Mesothelial cell of epicardium (in vitro differentiated cells): ENCODE measurements at regions not wholly inside any gene's neighbourhood (a gene's known extent, or its start where the extent isn't known, plus 50 kb on each side); places are given as distances from the start of the nearest gene placed in this dataset.

Source experiments
- DNase-seq, 2 experiments: peaks; one replicate each; pipeline ENCODE4 v3.0.0; 2021; ENCODE audit warnings: low spot score in 2 of 2; ENCODE audit not compliant: unreplicated experiment in 2 of 2
- H3K27ac Mint-ChIP-seq: 2 replicates; pipeline ENCODE4 v1.8.0; 2021; ENCODE audit warnings: mixed read lengths
- H3K27me3 Mint-ChIP-seq: 2 replicates; pipeline ENCODE4 v1.8.0; 2021; ENCODE audit warnings: low read depth, mixed read lengths
- H3K36me3 Mint-ChIP-seq: 2 replicates; pipeline ENCODE4 v1.8.0; 2021; ENCODE audit warnings: mixed read lengths
- H3K4me1 Mint-ChIP-seq: 2 replicates; pipeline ENCODE4 v1.8.0; 2021; ENCODE audit warnings: mixed read lengths
- H3K4me3 Mint-ChIP-seq: 2 replicates; pipeline ENCODE4 v1.8.0; 2021; ENCODE audit warnings: mild to moderate bottlenecking, moderate library complexity, mixed read lengths
- H3K9me3 Mint-ChIP-seq: 2 replicates; pipeline ENCODE4 v1.8.0; 2021; ENCODE audit warnings: mixed read lengths
- CTCF ChIP-seq: fragments of 200-600 bp; sonication (generic); IDR thresholded peaks from one replicate; pipeline ENCODE4 v1.5.0; 2021; ENCODE audit warnings: antibody characterized with exemption; ENCODE audit not compliant: unreplicated experiment

DNA sequence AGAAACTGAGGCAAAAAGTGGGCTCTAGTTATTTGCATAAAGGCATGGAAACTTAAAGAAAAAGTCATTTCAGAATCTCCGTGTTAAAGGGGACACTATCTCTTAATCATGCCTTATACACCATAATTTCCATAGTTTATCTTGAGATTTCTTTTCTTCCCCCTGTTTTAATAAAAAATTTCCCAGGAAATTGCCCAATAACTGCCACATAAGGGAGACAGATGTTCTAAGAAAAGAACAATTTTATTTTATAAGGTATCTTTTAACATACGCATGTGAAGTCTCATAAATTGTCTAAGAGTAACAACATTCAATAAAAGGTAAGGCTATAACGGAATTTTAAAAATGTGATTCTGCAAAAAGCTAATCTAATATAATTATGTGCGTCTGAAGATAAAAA, 371.3 kb downstream of the IRS2 start:
- Mint-ChIP-seq H3K27me3 (no peaks in the 10 kb centered on the region), H3K36me3 (no peaks in the 10 kb centered on the region)
- no peak for TF ChIP-seq CTCF

GRCh38 chr13:109412283-109412901, 374.0 kb downstream of the IRS2 start:
- H3K9me3 Mint-ChIP-seq = peaks cover 5% of the 10 kb centered on the region
- DNase-seq = peak in 1 of 2 experiments; percentile 66
- peaks cover 37% of the 10 kb centered on the region for H3K4me1 Mint-ChIP-seq
- H3K27ac Mint-ChIP-seq = peak overlapping the region; percentile 84
- H3K27me3 Mint-ChIP-seq = no peaks in the 10 kb centered on the region
- H3K4me3 Mint-ChIP-seq = peak overlapping the region; percentile 26
- TF ChIP-seq CTCF = no peak
- H3K36me3 Mint-ChIP-seq = no peaks in the 10 kb centered on the region

More for the DNA sequence above, 371.3 kb downstream of the IRS2 start:
- Mint-ChIP-seq H3K9me3 (peaks cover 5% of the 10 kb centered on the region), H3K27ac (no peak overlapping the region), H3K4me3 (no peak overlapping the region), H3K4me1 (peaks cover 37% of the 10 kb centered on the region)
- DNase-seq = no peak

DNA sequence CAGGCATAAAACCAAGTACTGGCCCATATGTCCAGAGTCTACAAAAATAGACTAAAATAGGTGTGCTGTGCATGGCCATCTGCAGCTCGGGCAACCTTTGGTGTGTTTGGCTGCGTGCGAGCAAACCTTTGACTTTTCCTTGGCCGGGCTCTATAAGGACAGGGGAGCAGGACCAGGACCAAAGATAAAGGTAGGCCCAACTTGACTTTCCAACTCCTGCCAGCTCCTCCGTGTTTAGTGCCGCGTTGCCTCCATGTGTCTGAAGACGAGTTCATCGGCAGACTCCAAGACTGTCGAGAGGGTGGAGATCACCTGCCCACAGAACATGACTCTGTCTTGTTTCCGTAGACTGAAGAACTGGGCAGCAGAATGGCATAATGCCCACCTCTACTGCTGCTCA, 375.5 kb downstream of the IRS2 start:
- no peak for TF ChIP-seq CTCF

DNA sequence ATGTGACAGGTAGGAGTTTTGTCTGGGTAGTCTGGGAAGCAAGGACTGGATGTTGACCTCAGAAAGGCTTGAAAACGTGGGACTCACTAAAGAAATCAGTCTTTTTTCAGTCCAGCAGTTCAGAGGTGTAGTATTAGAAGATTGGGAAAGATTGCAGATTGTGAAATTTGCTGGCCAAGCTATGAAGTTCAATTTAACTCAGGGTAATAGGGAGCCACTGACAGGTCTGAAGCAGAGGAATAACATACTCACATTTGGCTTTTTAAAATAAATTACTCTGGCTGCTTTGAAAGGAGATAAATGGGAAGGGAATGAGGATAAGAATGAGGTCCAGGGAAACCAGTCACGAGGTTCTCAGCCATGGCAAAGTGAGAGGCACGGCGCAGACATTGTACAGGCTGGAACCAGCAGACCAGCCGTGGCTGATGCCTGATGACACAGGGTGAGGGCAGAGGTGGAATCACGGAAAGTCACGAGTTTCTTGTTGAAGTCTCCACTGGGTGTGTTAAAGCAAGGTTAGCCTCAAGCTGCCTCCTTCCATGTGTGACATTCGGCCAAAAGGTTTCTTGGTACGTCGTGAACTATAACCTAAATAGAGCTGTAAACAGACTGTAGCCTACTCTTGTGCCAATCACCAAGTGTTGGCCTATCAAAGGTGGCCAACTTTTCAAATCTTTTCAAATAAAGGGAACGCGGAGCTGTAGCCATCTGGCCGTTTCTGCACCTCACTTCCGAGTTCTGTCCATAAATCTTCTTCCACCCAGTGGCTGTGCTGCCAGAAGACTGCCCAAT, 377.6 kb downstream of the IRS2 start:
- Mint-ChIP-seq H3K36me3 (no peaks in the 10 kb centered on the region), H3K9me3 (peaks cover 6% of the 10 kb centered on the region), H3K27me3 (no peaks in the 10 kb centered on the region), H3K27ac (no peak overlapping the region), H3K4me3 (no peak overlapping the region), H3K4me1 (peaks cover 26% of the 10 kb centered on the region)
- no peak for TF ChIP-seq CTCF
- DNase-seq = no peak

More for the DNA sequence above, 375.5 kb downstream of the IRS2 start:
- H3K4me3 Mint-ChIP-seq = no peak overlapping the region
- DNase-seq = no peak
- peak overlapping the region; percentile 34 for H3K27ac Mint-ChIP-seq
- H3K27me3 Mint-ChIP-seq = no peaks in the 10 kb centered on the region
- peaks cover 37% of the 10 kb centered on the region for H3K4me1 Mint-ChIP-seq
- H3K36me3 Mint-ChIP-seq = no peaks in the 10 kb centered on the region
- no peaks in the 10 kb centered on the region for H3K9me3 Mint-ChIP-seq

- peaks cover 5% of the 10 kb centered on the region for H3K4me1 Mint-ChIP-seq
- no peak overlapping the region for H3K4me3 Mint-ChIP-seq
- H3K9me3 Mint-ChIP-seq = peaks cover 6% of the 10 kb centered on the region
- H3K27ac Mint-ChIP-seq = no peak overlapping the region
- H3K27me3 Mint-ChIP-seq = no peaks in the 10 kb centered on the region
- no peak for TF ChIP-seq CTCF
- H3K36me3 Mint-ChIP-seq = no peaks in the 10 kb centered on the region
- DNase-seq = no peak
These were observed 379.9 kb downstream of the IRS2 start for GRCh38 chr13:109406376-109406992.
